PC-9 (cell line): ENCODE measurements at regions not wholly inside any gene's neighbourhood (a gene's known extent, or its start where the extent isn't known, plus 50 kb on each side); places are given as distances from the start of the nearest gene placed in this dataset.

Experiments used
- EZH2 ChIP-seq: fragments of 200-600 bp; sonication (generic); IDR thresholded peaks from 2 replicates; pipeline ENCODE4 v1.8.0; 2017; ENCODE audit warnings: antibody characterized with exemption, low read depth
- TF ChIP-seq, protein P1 (sequence below): fragments of 200-600 bp; sonication (generic); conservative IDR thresholded peaks from 2 replicates; pipeline ENCODE4 v1.6.1; 2017; ENCODE audit warnings: mixed run types, antibody characterized with exemption, mild to moderate bottlenecking, moderate library complexity

DNA sequence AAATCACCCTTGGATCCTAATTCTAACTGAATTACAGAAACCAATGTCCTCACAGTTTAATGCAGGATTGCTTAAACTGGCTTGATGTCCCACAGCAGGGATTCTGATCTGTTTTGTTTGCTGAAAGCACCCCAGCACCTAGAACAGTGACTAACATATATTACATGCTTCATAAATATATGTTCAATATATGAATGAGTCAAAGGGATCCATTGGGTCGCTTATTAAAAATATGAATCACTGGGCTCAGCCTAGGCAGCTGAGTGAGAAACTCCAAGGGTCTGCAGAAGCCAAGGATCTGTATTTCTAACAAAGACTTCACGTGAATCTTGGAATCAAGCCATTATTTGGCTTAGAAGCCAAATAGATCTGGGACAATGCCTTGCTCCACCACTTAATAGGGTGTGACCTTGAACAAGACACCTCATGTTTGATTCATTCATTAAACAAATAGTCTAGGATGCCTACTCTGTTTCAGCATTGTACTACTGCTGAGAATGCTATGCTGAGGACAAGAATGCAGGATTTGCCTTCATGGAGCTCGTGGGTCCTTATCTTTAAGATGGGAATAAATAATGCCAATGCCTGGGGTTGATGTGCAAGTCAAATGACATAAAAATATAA lies 103.4 kb upstream of the DLX6 start:
- TF ChIP-seq, protein P1, sequence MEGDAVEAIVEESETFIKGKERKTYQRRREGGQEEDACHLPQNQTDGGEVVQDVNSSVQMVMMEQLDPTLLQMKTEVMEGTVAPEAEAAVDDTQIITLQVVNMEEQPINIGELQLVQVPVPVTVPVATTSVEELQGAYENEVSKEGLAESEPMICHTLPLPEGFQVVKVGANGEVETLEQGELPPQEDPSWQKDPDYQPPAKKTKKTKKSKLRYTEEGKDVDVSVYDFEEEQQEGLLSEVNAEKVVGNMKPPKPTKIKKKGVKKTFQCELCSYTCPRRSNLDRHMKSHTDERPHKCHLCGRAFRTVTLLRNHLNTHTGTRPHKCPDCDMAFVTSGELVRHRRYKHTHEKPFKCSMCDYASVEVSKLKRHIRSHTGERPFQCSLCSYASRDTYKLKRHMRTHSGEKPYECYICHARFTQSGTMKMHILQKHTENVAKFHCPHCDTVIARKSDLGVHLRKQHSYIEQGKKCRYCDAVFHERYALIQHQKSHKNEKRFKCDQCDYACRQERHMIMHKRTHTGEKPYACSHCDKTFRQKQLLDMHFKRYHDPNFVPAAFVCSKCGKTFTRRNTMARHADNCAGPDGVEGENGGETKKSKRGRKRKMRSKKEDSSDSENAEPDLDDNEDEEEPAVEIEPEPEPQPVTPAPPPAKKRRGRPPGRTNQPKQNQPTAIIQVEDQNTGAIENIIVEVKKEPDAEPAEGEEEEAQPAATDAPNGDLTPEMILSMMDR: no peak
- TF ChIP-seq EZH2: no peak
